Loucy (cell line): ENCODE measurements at regions not wholly inside any gene's neighbourhood (a gene's known extent, or its start where the extent isn't known, plus 50 kb on each side); places are given as distances from the start of the nearest gene placed in this dataset.

ENCODE experiments used
- EZH2phosphoT487 ChIP-seq: fragments of 200-600 bp; IDR thresholded peaks from 2 replicates; pipeline ENCODE4 v1.6.1; 2018; ENCODE audit warnings: antibody characterized with exemption, mild to moderate bottlenecking, moderate library complexity, borderline replicate concordance
- TF ChIP-seq, protein P1 (sequence below): fragments of 200-600 bp; sonication (generic); conservative IDR thresholded peaks from 2 replicates; pipeline ENCODE4 v1.5.1; 2014; ENCODE audit warnings: mild to moderate bottlenecking, antibody characterized with exemption, low read length

DNA sequence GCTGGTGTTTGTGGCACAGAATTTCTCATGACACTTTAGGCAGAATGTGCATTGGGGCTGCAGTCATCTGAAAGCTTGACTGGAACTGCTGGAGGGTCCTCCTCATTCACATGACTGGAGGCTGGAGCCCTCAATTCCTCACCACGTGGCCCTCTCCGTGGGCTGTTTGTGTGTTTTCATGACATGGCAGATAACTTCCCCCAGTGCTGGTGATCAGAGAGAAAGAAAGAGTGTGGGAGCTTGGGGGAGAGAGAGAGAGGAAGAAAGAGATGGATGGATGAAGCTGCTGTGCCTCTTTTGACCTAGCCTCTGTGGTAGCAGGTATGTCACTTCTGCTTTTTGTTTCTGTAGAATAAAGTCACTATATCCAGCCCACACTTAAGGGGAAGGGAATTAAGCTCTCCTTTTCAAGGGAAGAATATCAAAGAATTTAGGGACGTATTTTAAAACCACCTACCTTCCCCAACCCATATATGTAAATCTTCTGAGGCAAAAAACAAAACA lies 169.6 kb upstream of the IL12A start:
- TF ChIP-seq, protein P1, sequence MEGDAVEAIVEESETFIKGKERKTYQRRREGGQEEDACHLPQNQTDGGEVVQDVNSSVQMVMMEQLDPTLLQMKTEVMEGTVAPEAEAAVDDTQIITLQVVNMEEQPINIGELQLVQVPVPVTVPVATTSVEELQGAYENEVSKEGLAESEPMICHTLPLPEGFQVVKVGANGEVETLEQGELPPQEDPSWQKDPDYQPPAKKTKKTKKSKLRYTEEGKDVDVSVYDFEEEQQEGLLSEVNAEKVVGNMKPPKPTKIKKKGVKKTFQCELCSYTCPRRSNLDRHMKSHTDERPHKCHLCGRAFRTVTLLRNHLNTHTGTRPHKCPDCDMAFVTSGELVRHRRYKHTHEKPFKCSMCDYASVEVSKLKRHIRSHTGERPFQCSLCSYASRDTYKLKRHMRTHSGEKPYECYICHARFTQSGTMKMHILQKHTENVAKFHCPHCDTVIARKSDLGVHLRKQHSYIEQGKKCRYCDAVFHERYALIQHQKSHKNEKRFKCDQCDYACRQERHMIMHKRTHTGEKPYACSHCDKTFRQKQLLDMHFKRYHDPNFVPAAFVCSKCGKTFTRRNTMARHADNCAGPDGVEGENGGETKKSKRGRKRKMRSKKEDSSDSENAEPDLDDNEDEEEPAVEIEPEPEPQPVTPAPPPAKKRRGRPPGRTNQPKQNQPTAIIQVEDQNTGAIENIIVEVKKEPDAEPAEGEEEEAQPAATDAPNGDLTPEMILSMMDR, result no peak
- TF ChIP-seq EZH2phosphoT487, result no peak
